GM12892 (cell line): ENCODE measurements at regions not wholly inside any gene's neighbourhood (a gene's known extent, or its start where the extent isn't known, plus 50 kb on each side); places are given as distances from the start of the nearest gene placed in this dataset.

Experiments
- POLR2A ChIP-seq: IDR thresholded peaks from 2 replicates; pipeline ENCODE4 v1.6.1; 2011; ENCODE audit warnings: low read depth, low read length, control low read depth
- TAF1 ChIP-seq: IDR thresholded peaks from 2 replicates; pipeline ENCODE4 v1.6.1; 2011; ENCODE audit warnings: low read depth, mild to moderate bottlenecking, control low read depth, low read length, borderline replicate concordance

DNA sequence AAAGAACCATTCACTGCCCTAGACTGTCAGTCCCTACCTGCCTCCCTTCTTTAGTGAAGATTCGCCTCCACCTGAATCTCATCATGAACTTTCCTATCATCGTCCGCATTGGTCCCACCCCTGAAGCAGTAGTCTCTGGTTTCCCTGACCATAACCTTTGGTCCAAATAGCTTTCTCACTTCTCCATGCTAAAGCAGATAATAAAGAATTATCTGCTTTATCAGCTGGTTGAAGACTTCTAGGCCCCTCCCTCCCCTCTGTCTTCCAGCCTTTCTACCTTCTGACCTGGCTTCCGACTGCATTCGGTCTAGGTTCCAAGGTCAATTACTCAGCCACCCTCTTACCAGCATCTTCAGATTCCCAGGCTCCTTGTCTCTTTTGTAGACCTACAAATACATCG is 650.9 kb downstream of the HS3ST4 start:
- TF ChIP-seq TAF1 = no peak
- TF ChIP-seq POLR2A = no peak
